NCI-H526 (cell line): ENCODE measurements at regions not wholly inside any gene's neighbourhood (a gene's known extent, or its start where the extent isn't known, plus 50 kb on each side); places are given as distances from the start of the nearest gene placed in this dataset.
"Not testable (repeated sequence)": the region's sequence is repeated elsewhere in the genome, so short reads cannot be mapped to it uniquely, and the experiment has no call there.

Source experiments
- DNase-seq, 2 experiments: peaks; one replicate each; lab custom pipeline; 2025; lab: John Stamatoyannopoulos, UW

GRCh38 chr18:60202708-60203107, 169.9 kb downstream of the MC4R start:
- no peak for DNase-seq

GRCh38 chr18:60200558-60200957, 172.0 kb downstream of the MC4R start:
- DNase-seq, result no peak

- DNase-seq, result no peak
Observed at GRCh38 chr18:60199505-60199904, 173.1 kb downstream of the MC4R start.

GRCh38 chr18:60197671-60198462, 174.7 kb downstream of the MC4R start:
- DNase-seq, result peak; percentile 69

GRCh38 chr18:60196836-60197606, 175.6 kb downstream of the MC4R start:
- DNase-seq, result no peak

- DNase-seq, result peak; percentile 92 to 94
Observed at GRCh38 chr18:60193780-60194179, 178.8 kb downstream of the MC4R start.

- no peak for DNase-seq
Observed at GRCh38 chr18:60191926-60192325, 180.6 kb downstream of the MC4R start.

- no peak for DNase-seq
Observed at GRCh38 chr18:60189856-60190255, 182.7 kb downstream of the MC4R start.

- DNase-seq, result no peak
Observed at GRCh38 chr18:60188958-60189357, 183.6 kb downstream of the MC4R start.

- DNase-seq, result no peak
Observed at GRCh38 chr18:60182223-60182622, 190.4 kb downstream of the MC4R start.

GRCh38 chr18:60180671-60181070, 191.9 kb downstream of the MC4R start:
- DNase-seq, result no peak

GRCh38 chr18:60178224-60178623, 194.4 kb downstream of the MC4R start:
- not testable (repeated sequence) for DNase-seq

GRCh38 chr18:60176259-60176658, 196.3 kb downstream of the MC4R start:
- DNase-seq, result no peak

GRCh38 chr18:60174832-60175231, 197.7 kb downstream of the MC4R start:
- DNase-seq, result no peak

- no peak for DNase-seq
Observed at GRCh38 chr18:60172030-60172429, 200.5 kb downstream of the MC4R start.

GRCh38 chr18:60163622-60164021, 209.0 kb downstream of the MC4R start:
- no peak for DNase-seq

GRCh38 chr18:60162388-60162787, 210.2 kb downstream of the MC4R start:
- DNase-seq, result no peak

GRCh38 chr18:60157810-60158209, 214.8 kb downstream of the MC4R start:
- DNase-seq, result no peak

- DNase-seq, result no peak
Observed at GRCh38 chr18:60153376-60153775, 219.2 kb downstream of the MC4R start.

GRCh38 chr18:60149316-60149715, 223.3 kb downstream of the MC4R start:
- no peak for DNase-seq

GRCh38 chr18:60147323-60147722, 225.3 kb downstream of the MC4R start:
- DNase-seq, result no peak

- no peak for DNase-seq
Observed at GRCh38 chr18:60146220-60146960, 226.2 kb downstream of the MC4R start.

GRCh38 chr18:60145776-60146175, 226.8 kb downstream of the MC4R start:
- no peak for DNase-seq
